ENCODE measurements at regions not wholly inside any gene's neighbourhood (a gene's known extent, or its start where the extent isn't known, plus 50 kb on each side); places are given as distances from the start of the nearest gene placed in this dataset.

- no peak for TF ChIP-seq POLR2AphosphoS5 (IDR thresholded peaks at IDR 0.05; ENCODE audit: low read depth, low read length)
- TF ChIP-seq POLR2A (IDR thresholded peaks at IDR 0.05; ENCODE audit: low read depth, low read length): no peak
- no peak for TF ChIP-seq POU2F2 (IDR thresholded peaks at IDR 0.05; ENCODE audit: low read depth, low read length)
- TF ChIP-seq TAF1 (IDR thresholded peaks at IDR 0.05; ENCODE audit: low read depth, low read length): no peak
- TF ChIP-seq PAX5 (IDR thresholded peaks at IDR 0.05; ENCODE audit: insufficient read depth, low read length, severe bottlenecking): no peak
- no peak for TF ChIP-seq SPI1 (IDR thresholded peaks at IDR 0.05; ENCODE audit: low read depth, low read length)
Measured at GRCh38 chr10:128932071-128932820, 534.8 kb upstream of the MGMT start.

All from GM12891 (cell line).